ENCODE measurements at regions not wholly inside any gene's neighbourhood (a gene's known extent, or its start where the extent isn't known, plus 50 kb on each side); places are given as distances from the start of the nearest gene placed in this dataset.

DNA sequence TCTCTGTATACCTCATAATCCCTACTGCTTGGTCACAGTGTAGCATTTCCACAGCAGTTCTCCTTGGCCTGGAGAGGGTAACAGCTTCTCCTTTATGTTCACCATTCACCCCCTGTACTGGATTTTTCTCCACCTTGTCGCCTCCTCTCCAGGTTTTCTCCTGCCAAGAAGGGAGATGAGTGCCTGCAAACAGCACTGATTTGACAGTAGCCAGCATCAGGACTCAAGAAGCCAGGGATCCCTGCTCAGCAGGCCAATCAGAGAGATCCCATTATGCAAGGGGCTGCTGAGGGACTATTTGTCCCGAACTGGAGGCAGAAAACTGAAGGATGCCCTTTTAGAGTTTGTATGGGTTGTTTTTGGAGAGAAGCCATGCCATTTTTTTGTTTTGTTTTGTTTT is 68.6 kb upstream of the RIPOR2 start:
- TF ChIP-seq CBX5 (IDR thresholded peaks at IDR 0.05; ENCODE audit: low read depth, low read length) (no peak), TAF7 (optimal IDR thresholded peaks at IDR 0.05; ENCODE audit: borderline replicate concordance, low read depth, low read length) (no peak), EGR1 (IDR thresholded peaks at IDR 0.05; ENCODE audit: borderline replicate concordance, low read depth, low read length) (no peak), SP1 (IDR thresholded peaks at IDR 0.05; ENCODE audit: low read depth, low read length) (no peak), NANOG (IDR thresholded peaks at IDR 0.05; ENCODE audit: insufficient read depth, low read depth, low read length, poor library complexity, severe bottlenecking) (no peak), CTBP2 (IDR thresholded peaks at IDR 0.05; ENCODE audit: borderline replicate concordance, insufficient read depth, insufficient read length, low read length) (no peak), BACH1 (IDR thresholded peaks at IDR 0.05; ENCODE audit: low read length) (no peak), PHF8 (conservative IDR thresholded peaks at IDR 0.05; ENCODE audit: low read depth, low read length) (no peak), HDAC2 (IDR thresholded peaks at IDR 0.05; ENCODE audit: borderline replicate concordance in 1 of 2, low read depth in 2 of 2, low read length in 2 of 2) (no peak)
- no peaks in the 10 kb centered on the region for H3K9me3 ChIP-seq (ENCODE audit: insufficient read depth in 2 of 2, low read depth in 1 of 2, low read length in 1 of 2)
- H3K79me1 ChIP-seq (ENCODE audit: low read depth, low read length), result no peaks in the 10 kb centered on the region
- no peak overlapping the region for H2BK20ac ChIP-seq (ENCODE audit: low read length)
- H2BK12ac ChIP-seq (ENCODE audit: low read depth, low read length), result no peak overlapping the region
- DNase-seq (ENCODE audit: low read depth in 1 of 2, low spot score in 2 of 2) (no peak), FAIRE-seq (no peak)
- H4K5ac ChIP-seq (ENCODE audit: insufficient read length, low read depth, low read length), result no peak overlapping the region
- no peak overlapping the region for H3K4me3 ChIP-seq (ENCODE audit: extremely low read depth in 1 of 4, insufficient read depth in 2 of 4, low read depth in 3 of 4, low read length in 4 of 4)
- no peaks in the 10 kb centered on the region for H3K27me3 ChIP-seq (replicated peaks in 1 of 4; ENCODE audit: control insufficient read depth in 3 of 4, extremely low read depth in 1 of 4, insufficient read depth in 3 of 4, low read length in 3 of 4)
- H3K14ac ChIP-seq (ENCODE audit: insufficient read length), result no peak overlapping the region
- H3K27ac ChIP-seq (ENCODE audit: low read depth, low read length), result no peak overlapping the region
- no peaks in the 10 kb centered on the region for H3K23me2 ChIP-seq (ENCODE audit: low read depth, low read length)
- no peak overlapping the region for H2BK5ac ChIP-seq (ENCODE audit: low read depth, low read length)
- H3K23ac ChIP-seq (ENCODE audit: insufficient read length), result no peak overlapping the region
- H3K4ac ChIP-seq (replicated peaks; ENCODE audit: insufficient read length, low read depth, low read length), result no peak overlapping the region
- H3K36me3 ChIP-seq (ENCODE audit: control insufficient read depth in 2 of 4, insufficient read depth in 4 of 4, low read length in 3 of 4), result no peaks in the 10 kb centered on the region
- no peak overlapping the region for H2BK120ac ChIP-seq (replicated peaks; ENCODE audit: low read depth, low read length)
- H2AK5ac ChIP-seq (ENCODE audit: low read depth, low read length), result no peak overlapping the region
- H4K20me1 ChIP-seq (replicated peaks in 1 of 2; ENCODE audit: control insufficient read depth in 1 of 2, insufficient read depth in 2 of 2, low read length in 2 of 2), result no peaks in the 10 kb centered on the region
- POLR2A ChIA-PET (ENCODE audit: partially characterized antibody), result no interaction called here
- no peak overlapping the region for H3K4me2 ChIP-seq (ENCODE audit: insufficient read depth in 1 of 2, low read depth in 2 of 2, low read length in 2 of 2)
- H2AFZ ChIP-seq (ENCODE audit: low read length), result no peak overlapping the region
- no peak overlapping the region for H4K91ac ChIP-seq (replicated peaks; ENCODE audit: insufficient read length, low read length)
- H3K79me2 ChIP-seq (ENCODE audit: control insufficient read depth in 1 of 2, insufficient read depth in 2 of 2, low read length in 2 of 2), result no peaks in the 10 kb centered on the region
- no peak overlapping the region for H3K9ac ChIP-seq (replicated peaks in 1 of 4; ENCODE audit: extremely low read depth in 1 of 4, low read depth in 3 of 4, low read length in 3 of 4)
- H3K4me1 ChIP-seq (replicated peaks in 1 of 4; ENCODE audit: control insufficient read depth in 3 of 4, insufficient read depth in 4 of 4, low read length in 3 of 4), result peaks cover 0 to 4% (median 2%) of the 10 kb centered on the region in 4 experiments; a peak in 2 of 7 replicates
- H4K8ac ChIP-seq (ENCODE audit: extremely low read depth, insufficient read depth, low read length), result no peak overlapping the region
- no peak overlapping the region for H2BK15ac ChIP-seq (ENCODE audit: low read length)
- H3K56ac ChIP-seq (replicated peaks; ENCODE audit: insufficient read length, low read depth, low read length), result no peak overlapping the region
- WGBS, 2 experiments (ENCODE audit: extremely low coverage in 1 of 2, insufficient coverage in 1 of 2, insufficient read length in 1 of 2, insufficient replicate concordance in 2 of 2, low coverage in 1 of 2, low lambda C conversion rate in 2 of 2, missing lambda C conversion rate in 1 of 2), result 76% methylated on average over 2 of the region's 2 CpGs; no CpG with 5 or more reads in 1 of the 2 experiments
- CTCF ChIA-PET (ENCODE audit: partially characterized antibody), result interaction anchor here (0.6 to 7.6 kb wide), 3 partner anchors 10 to 50 kb away, joined by 3 to 49 read pairs (median 7); no protein-coding TSS in a partner anchor
- no peak overlapping the region for H3K18ac ChIP-seq (ENCODE audit: extremely low read depth, low read length)

Measured in H1 (cell line).